ENCODE measurements at regions not wholly inside any gene's neighbourhood (a gene's known extent, or its start where the extent isn't known, plus 50 kb on each side); places are given as distances from the start of the nearest gene placed in this dataset.

DNA sequence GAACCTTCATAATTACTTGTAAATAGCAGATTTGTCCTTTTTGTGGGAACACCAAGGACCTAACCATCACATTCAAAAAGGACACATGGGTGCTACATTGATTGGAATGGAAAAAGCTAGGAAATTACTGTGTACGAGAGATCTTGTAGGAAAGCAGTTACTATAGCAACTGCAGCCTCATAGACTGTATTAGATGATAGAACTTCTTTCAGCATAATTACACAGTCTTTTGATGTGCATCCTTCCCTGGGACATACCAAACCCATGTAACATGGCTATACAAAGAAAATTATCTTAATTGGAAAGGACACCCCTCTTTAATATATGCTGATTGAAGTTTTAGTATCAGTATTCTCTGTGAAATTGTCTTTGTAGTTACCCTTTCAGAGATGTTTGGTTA is 130.7 kb upstream of the CTSO start:
- no peak overlapping the region for H3K4me3 ChIP-seq
- no peak for TF ChIP-seq CTCF (IDR thresholded peaks at IDR 0.05)
- no peaks in the 10 kb centered on the region for H3K36me3 ChIP-seq
- H3K27me3 ChIP-seq (replicated peaks; ENCODE audit: insufficient read depth), result no peaks in the 10 kb centered on the region
- no peak for ATAC-seq (ENCODE audit: insufficient number of reproducible peaks, low FRiP score, low read depth)
- no peaks in the 10 kb centered on the region for H3K4me1 ChIP-seq (ENCODE audit: control insufficient read depth in 1 of 2, low read depth in 2 of 2)
- H3K9me3 ChIP-seq, result no peaks in the 10 kb centered on the region
- no peak for DNase-seq (ENCODE audit: low spot score)
- no peak overlapping the region for H3K27ac ChIP-seq

- ATAC-seq (ENCODE audit: insufficient number of reproducible peaks, low FRiP score, low read depth), result no peak
- DNase-seq (ENCODE audit: low spot score), result no peak
- Histone ChIP-seq H3K4me1 (ENCODE audit: control insufficient read depth in 1 of 2, low read depth in 2 of 2) (no peaks in the 10 kb centered on the region), H3K4me3 (no peak overlapping the region), H3K36me3 (no peaks in the 10 kb centered on the region), H3K9me3 (no peaks in the 10 kb centered on the region), H3K27ac (no peak overlapping the region), H3K27me3 (replicated peaks; ENCODE audit: insufficient read depth) (no peaks in the 10 kb centered on the region)
- TF ChIP-seq CTCF (IDR thresholded peaks at IDR 0.05), result no peak
Measured at GRCh38 chr4:156073976-156074375, 120.3 kb upstream of the CTSO start.

- Histone ChIP-seq H3K4me1 (ENCODE audit: control insufficient read depth in 1 of 2, low read depth in 2 of 2) (no peaks in the 10 kb centered on the region), H3K27ac (no peak overlapping the region), H3K36me3 (no peaks in the 10 kb centered on the region), H3K4me3 (no peak overlapping the region), H3K27me3 (replicated peaks; ENCODE audit: insufficient read depth) (no peaks in the 10 kb centered on the region), H3K9me3 (no peaks in the 10 kb centered on the region)
- DNase-seq (ENCODE audit: low spot score), result no peak
- no peak for ATAC-seq (ENCODE audit: insufficient number of reproducible peaks, low FRiP score, low read depth)
- no peak for TF ChIP-seq CTCF (IDR thresholded peaks at IDR 0.05)
Measured at GRCh38 chr4:156060661-156061060, 107.0 kb upstream of the CTSO start.

GRCh38 chr4:156053174-156053573 is 99.5 kb upstream of the CTSO start:
- no peaks in the 10 kb centered on the region for H3K36me3 ChIP-seq
- ATAC-seq (ENCODE audit: insufficient number of reproducible peaks, low FRiP score, low read depth) (no peak), DNase-seq (ENCODE audit: low spot score) (no peak)
- no peak overlapping the region for H3K4me3 ChIP-seq
- H3K4me1 ChIP-seq (ENCODE audit: control insufficient read depth in 1 of 2, low read depth in 2 of 2), result no peaks in the 10 kb centered on the region
- H3K27ac ChIP-seq, result no peak overlapping the region
- no peaks in the 10 kb centered on the region for H3K27me3 ChIP-seq (replicated peaks; ENCODE audit: insufficient read depth)
- no peaks in the 10 kb centered on the region for H3K9me3 ChIP-seq
- no peak for TF ChIP-seq CTCF (IDR thresholded peaks at IDR 0.05)

DNA sequence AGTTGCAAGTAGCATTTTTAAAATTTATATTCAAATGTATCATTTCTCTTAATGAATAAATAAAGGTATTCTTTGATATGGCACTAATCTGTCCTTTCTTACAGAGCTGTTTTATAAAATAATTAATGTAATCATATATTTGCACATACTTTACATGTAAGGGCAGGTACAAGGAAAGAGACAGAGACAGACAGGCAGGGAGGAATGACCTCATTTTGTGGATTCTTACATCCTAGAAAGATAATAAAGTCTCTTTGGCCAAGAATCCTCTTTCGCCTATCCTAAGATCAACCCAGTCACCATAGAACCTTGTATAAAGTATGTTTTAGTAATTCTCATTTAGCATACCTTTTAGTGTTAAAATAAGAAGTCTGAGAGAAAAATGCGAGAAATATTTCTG is 98.5 kb upstream of the CTSO start:
- no peak for TF ChIP-seq CTCF (IDR thresholded peaks at IDR 0.05)
- Histone ChIP-seq H3K9me3 (no peaks in the 10 kb centered on the region), H3K4me3 (no peak overlapping the region), H3K4me1 (ENCODE audit: control insufficient read depth in 1 of 2, low read depth in 2 of 2) (no peaks in the 10 kb centered on the region), H3K36me3 (no peaks in the 10 kb centered on the region), H3K27ac (no peak overlapping the region), H3K27me3 (replicated peaks; ENCODE audit: insufficient read depth) (no peaks in the 10 kb centered on the region)
- DNase-seq (ENCODE audit: low spot score) (no peak), ATAC-seq (ENCODE audit: insufficient number of reproducible peaks, low FRiP score, low read depth) (no peak)

Data from thoracic aorta (tissue), 2 donors.